Fibroblast of mammary gland (primary cell): ENCODE measurements at regions not wholly inside any gene's neighbourhood (a gene's known extent, or its start where the extent isn't known, plus 50 kb on each side); places are given as distances from the start of the nearest gene placed in this dataset.

Experiments used
- DNase-seq: peaks from one replicate; pipeline ENCODE4 v3.0.0-alpha.2; 2010; ENCODE audit warnings: low read depth
- H3K4me3 ChIP-seq: 2 replicates; pipeline ENCODE4 v1.5.1; 2011; ENCODE audit warnings: low read depth, mild to moderate bottlenecking, low read length, moderate library complexity; ENCODE audit not compliant: control insufficient read depth
- CTCF ChIP-seq: conservative IDR thresholded peaks from 2 replicates; pipeline ENCODE4 v1.5.1; 2011; ENCODE audit warnings: low read depth, low read length, inconsistent platforms; ENCODE audit not compliant: control insufficient read depth, insufficient read depth

- TF ChIP-seq CTCF: no peak
- H3K4me3 ChIP-seq: no peak overlapping the region
- no peak for DNase-seq
Observed at GRCh38 chr1:91621907-91622306, 121.3 kb downstream of the CDC7 start.

- no peak for DNase-seq
- no peak overlapping the region for H3K4me3 ChIP-seq
- TF ChIP-seq CTCF: no peak
Observed at GRCh38 chr1:91622616-91623015, 122.0 kb downstream of the CDC7 start.

GRCh38 chr1:91623020-91623419 lies 122.4 kb downstream of the CDC7 start:
- no peak overlapping the region for H3K4me3 ChIP-seq
- no peak for TF ChIP-seq CTCF
- no peak for DNase-seq

GRCh38 chr1:91624331-91624730 lies 123.7 kb downstream of the CDC7 start:
- TF ChIP-seq CTCF: no peak
- H3K4me3 ChIP-seq: no peak overlapping the region
- DNase-seq: no peak
